ENCODE measurements at regions not wholly inside any gene's neighbourhood (a gene's known extent, or its start where the extent isn't known, plus 50 kb on each side); places are given as distances from the start of the nearest gene placed in this dataset.

DNA sequence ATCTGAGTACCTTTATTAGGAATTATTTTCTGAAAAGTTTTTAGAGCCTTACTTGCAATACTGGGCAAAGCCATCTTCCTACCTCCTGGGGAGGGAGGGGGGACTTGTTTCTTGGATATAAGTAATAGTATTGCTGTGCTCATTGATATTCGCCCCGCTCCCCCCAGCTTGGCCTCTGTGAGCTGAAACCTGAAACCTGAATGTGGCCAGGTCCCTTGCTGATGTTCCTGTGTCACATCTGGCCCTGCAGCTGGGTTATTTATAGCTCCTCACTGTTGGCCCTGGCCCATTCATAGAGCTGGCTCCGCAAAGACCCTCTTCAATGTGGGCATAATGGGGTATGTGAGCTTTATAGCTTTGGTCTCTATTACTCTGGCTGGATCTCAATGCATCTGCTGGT, 59.5 kb downstream of the FRMPD3 start (continued):
- TF ChIP-seq, protein P1, sequence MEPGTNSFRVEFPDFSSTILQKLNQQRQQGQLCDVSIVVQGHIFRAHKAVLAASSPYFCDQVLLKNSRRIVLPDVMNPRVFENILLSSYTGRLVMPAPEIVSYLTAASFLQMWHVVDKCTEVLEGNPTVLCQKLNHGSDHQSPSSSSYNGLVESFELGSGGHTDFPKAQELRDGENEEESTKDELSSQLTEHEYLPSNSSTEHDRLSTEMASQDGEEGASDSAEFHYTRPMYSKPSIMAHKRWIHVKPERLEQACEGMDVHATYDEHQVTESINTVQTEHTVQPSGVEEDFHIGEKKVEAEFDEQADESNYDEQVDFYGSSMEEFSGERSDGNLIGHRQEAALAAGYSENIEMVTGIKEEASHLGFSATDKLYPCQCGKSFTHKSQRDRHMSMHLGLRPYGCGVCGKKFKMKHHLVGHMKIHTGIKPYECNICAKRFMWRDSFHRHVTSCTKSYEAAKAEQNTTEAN (CRISPR knock-in tag; IDR thresholded peaks at IDR 0.05), result no peak
- TF ChIP-seq IRF2 (CRISPR knock-in tag; IDR thresholded peaks at IDR 0.05; ENCODE audit: borderline replicate concordance, low read depth) (no peak), CREB1 (CRISPR knock-in tag; IDR thresholded peaks at IDR 0.05) (no peak), ETV6 (CRISPR knock-in tag; IDR thresholded peaks at IDR 0.05) (no peak)
- TF ChIP-seq, protein P2, sequence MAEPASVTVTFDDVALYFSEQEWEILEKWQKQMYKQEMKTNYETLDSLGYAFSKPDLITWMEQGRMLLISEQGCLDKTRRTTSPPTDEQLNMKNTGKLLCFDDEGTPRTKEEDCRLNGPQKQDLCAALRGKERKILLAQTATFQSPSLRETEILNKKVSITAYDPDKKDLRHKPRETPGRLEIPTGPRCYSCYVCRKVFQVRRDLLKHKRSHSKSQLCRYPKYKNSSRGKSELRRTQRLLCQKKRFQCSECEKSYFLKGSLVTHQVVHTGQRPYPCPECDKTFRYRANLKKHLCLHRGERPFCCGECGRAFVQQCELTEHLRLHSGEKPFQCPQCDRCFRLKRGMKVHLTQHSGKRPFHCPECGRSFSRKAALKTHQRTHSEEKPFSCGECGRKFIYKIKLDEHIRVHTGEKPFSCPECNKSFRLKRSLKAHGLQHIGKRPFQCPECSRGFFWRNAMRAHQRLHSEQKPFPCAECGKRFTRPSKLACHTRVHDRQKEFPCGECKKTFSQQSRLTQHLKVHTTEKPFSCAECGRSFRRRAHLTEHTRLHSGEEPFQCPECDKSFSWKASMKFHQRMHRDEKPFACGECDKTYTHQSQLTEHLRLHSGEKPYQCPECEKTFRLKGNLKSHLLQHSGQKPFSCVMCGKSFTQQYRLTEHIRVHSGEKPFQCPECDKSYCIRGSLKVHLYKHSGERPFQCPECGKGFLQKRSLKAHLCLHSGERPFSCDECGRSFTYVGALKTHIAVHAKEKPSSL (CRISPR knock-in tag; conservative IDR thresholded peaks at IDR 0.05), result no peak
- TF ChIP-seq, protein P3, sequence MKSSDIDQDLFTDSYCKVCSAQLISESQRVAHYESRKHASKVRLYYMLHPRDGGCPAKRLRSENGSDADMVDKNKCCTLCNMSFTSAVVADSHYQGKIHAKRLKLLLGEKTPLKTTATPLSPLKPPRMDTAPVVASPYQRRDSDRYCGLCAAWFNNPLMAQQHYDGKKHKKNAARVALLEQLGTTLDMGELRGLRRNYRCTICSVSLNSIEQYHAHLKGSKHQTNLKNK (CRISPR knock-in tag; IDR thresholded peaks at IDR 0.05), result no peak

DNA sequence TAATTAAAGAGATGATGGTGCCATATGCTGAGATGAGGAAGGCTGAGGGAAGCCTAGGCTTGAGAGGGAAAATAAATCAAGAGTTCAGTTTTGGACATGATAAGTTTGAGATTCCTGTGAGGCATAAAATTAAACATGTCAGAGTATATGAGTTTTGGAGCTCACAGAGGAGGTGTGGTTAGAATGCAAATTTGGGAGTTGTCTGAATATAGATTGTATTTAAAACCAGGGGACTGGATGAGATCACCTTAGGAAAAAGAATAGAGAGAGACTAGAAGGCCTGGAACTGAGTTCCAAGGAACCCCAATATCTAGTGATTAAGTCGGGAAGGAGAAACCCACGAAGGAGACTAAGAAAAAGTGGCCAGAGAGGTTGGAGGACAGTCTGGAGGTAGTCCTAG, 65.5 kb downstream of the FRMPD3 start:
- ATAC-seq, result no peak
- peaks cover 5% of the 10 kb centered on the region; the same call in 1 of the 2 replicates for H3K9me3 Mint-ChIP-seq
- no peak for DNase-seq (ENCODE audit: low spot score)
- peaks cover 2% of the 10 kb centered on the region; the same call in 1 of the 2 replicates for H3K27me3 Mint-ChIP-seq (ENCODE audit: low read depth)
- TF ChIP-seq TCF7 (CRISPR knock-in tag; IDR thresholded peaks at IDR 0.05; ENCODE audit: low read depth) (no peak), TEAD1 (CRISPR knock-in tag; IDR thresholded peaks at IDR 0.05) (no peak), ETV6 (CRISPR knock-in tag; IDR thresholded peaks at IDR 0.05) (no peak), FOXP1 (CRISPR knock-in tag; IDR thresholded peaks at IDR 0.05; ENCODE audit: borderline replicate concordance) (no peak), ZBTB21 (CRISPR knock-in tag; IDR thresholded peaks at IDR 0.05; ENCODE audit: borderline replicate concordance) (no peak), ESRRA (CRISPR knock-in tag; IDR thresholded peaks at IDR 0.05; ENCODE audit: borderline replicate concordance) (no peak), ZNF416 (CRISPR knock-in tag; IDR thresholded peaks at IDR 0.05) (no peak), FOXK1 (CRISPR knock-in tag; IDR thresholded peaks at IDR 0.05) (no peak)
- TF ChIP-seq, protein P4, sequence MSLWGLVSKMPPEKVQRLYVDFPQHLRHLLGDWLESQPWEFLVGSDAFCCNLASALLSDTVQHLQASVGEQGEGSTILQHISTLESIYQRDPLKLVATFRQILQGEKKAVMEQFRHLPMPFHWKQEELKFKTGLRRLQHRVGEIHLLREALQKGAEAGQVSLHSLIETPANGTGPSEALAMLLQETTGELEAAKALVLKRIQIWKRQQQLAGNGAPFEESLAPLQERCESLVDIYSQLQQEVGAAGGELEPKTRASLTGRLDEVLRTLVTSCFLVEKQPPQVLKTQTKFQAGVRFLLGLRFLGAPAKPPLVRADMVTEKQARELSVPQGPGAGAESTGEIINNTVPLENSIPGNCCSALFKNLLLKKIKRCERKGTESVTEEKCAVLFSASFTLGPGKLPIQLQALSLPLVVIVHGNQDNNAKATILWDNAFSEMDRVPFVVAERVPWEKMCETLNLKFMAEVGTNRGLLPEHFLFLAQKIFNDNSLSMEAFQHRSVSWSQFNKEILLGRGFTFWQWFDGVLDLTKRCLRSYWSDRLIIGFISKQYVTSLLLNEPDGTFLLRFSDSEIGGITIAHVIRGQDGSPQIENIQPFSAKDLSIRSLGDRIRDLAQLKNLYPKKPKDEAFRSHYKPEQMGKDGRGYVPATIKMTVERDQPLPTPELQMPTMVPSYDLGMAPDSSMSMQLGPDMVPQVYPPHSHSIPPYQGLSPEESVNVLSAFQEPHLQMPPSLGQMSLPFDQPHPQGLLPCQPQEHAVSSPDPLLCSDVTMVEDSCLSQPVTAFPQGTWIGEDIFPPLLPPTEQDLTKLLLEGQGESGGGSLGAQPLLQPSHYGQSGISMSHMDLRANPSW (CRISPR knock-in tag; conservative IDR thresholded peaks at IDR 0.05; ENCODE audit: low read depth), result no peak
- TF ChIP-seq, protein P5, sequence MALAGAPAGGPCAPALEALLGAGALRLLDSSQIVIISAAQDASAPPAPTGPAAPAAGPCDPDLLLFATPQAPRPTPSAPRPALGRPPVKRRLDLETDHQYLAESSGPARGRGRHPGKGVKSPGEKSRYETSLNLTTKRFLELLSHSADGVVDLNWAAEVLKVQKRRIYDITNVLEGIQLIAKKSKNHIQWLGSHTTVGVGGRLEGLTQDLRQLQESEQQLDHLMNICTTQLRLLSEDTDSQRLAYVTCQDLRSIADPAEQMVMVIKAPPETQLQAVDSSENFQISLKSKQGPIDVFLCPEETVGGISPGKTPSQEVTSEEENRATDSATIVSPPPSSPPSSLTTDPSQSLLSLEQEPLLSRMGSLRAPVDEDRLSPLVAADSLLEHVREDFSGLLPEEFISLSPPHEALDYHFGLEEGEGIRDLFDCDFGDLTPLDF (CRISPR knock-in tag; IDR thresholded peaks at IDR 0.05), result no peak
- TF ChIP-seq, protein P6, sequence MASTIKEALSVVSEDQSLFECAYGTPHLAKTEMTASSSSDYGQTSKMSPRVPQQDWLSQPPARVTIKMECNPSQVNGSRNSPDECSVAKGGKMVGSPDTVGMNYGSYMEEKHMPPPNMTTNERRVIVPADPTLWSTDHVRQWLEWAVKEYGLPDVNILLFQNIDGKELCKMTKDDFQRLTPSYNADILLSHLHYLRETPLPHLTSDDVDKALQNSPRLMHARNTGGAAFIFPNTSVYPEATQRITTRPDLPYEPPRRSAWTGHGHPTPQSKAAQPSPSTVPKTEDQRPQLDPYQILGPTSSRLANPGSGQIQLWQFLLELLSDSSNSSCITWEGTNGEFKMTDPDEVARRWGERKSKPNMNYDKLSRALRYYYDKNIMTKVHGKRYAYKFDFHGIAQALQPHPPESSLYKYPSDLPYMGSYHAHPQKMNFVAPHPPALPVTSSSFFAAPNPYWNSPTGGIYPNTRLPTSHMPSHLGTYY (CRISPR knock-in tag; IDR thresholded peaks at IDR 0.05), result no peak
- TF ChIP-seq, protein P7, sequence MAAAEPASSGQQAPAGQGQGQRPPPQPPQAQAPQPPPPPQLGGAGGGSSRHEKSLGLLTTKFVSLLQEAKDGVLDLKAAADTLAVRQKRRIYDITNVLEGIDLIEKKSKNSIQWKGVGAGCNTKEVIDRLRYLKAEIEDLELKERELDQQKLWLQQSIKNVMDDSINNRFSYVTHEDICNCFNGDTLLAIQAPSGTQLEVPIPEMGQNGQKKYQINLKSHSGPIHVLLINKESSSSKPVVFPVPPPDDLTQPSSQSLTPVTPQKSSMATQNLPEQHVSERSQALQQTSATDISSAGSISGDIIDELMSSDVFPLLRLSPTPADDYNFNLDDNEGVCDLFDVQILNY (CRISPR knock-in tag; IDR thresholded peaks at IDR 0.05), result no peak
- H3K4me3 Mint-ChIP-seq, result no peak overlapping the region
- ChIA-PET CTCF (no interaction called here), POLR2A (no interaction called here)
- H3K36me3 Mint-ChIP-seq, result no peaks in the 10 kb centered on the region
- H3K27ac Mint-ChIP-seq, result no peak overlapping the region
- peaks cover 12% of the 10 kb centered on the region for H3K4me1 Mint-ChIP-seq

All from WTC11 (cell line).